Neural progenitor cell (in vitro differentiated cells): ENCODE measurements at regions not wholly inside any gene's neighbourhood (a gene's known extent, or its start where the extent isn't known, plus 50 kb on each side); places are given as distances from the start of the nearest gene placed in this dataset.

Experiments
- DNase-seq: peaks from one replicate; pipeline ENCODE4 v3.0.0-alpha.2; 2016; ENCODE audit warnings: low spot score
- H2AFZ ChIP-seq: fragments of 200-600 bp; sonication (generic); replicated peaks from 2 replicates; pipeline ENCODE4 v1.6.1; 2016; ENCODE audit warnings: antibody characterized with exemption
- H3F3A ChIP-seq: fragments of 200-600 bp; sonication (generic); 2 replicates; pipeline ENCODE4 v1.6.1; 2016; ENCODE audit warnings: antibody characterized with exemption, low read depth
- H3K27ac ChIP-seq: fragments of 200-600 bp; sonication (generic); 2 replicates; pipeline ENCODE4 v1.5.1; 2016; ENCODE audit warnings: mild to moderate bottlenecking
- H3K27me3 ChIP-seq: fragments of 200-600 bp; sonication (generic); 2 replicates; pipeline ENCODE4 v1.6.1; 2016; ENCODE audit warnings: mild to moderate bottlenecking, moderate library complexity
- H3K36me3 ChIP-seq: fragments of 200-600 bp; sonication (generic); 2 replicates; pipeline ENCODE4 v1.5.1; 2016
- H3K4me1 ChIP-seq: fragments of 200-600 bp; sonication (generic); 2 replicates; pipeline ENCODE4 v1.6.1; 2016; ENCODE audit warnings: mixed run types
- H3K4me2 ChIP-seq: fragments of 200-600 bp; sonication (generic); 2 replicates; pipeline ENCODE4 v1.6.1; 2016
- H3K4me3 ChIP-seq: fragments of 200-600 bp; sonication (generic); 2 replicates; pipeline ENCODE4 v1.5.1; 2016
- H3K79me2 ChIP-seq: fragments of 200-600 bp; sonication (generic); 2 replicates; pipeline ENCODE4 v1.6.1; 2016; ENCODE audit warnings: low read depth
- H3K9ac ChIP-seq: fragments of 200-600 bp; sonication (generic); 2 replicates; pipeline ENCODE4 v1.6.1; 2016
- H3K9me3 ChIP-seq: fragments of 200-600 bp; sonication (generic); 2 replicates; pipeline ENCODE4 v1.5.1; 2016; ENCODE audit warnings: low read depth
- H4K20me1 ChIP-seq: fragments of 200-600 bp; sonication (generic); 2 replicates; pipeline ENCODE4 v1.6.1; 2016; ENCODE audit warnings: low read depth
- H3K27ac Mint-ChIP-seq: 3 replicates; pipeline ENCODE4 v1.8.0; 2021; ENCODE audit warnings: mixed read lengths
- H3K27me3 Mint-ChIP-seq: 2 replicates; pipeline ENCODE4 v1.8.0; 2022; ENCODE audit warnings: low read depth, mild to moderate bottlenecking, inconsistent platforms, moderate library complexity, mixed read lengths; ENCODE audit not compliant: insufficient read depth
- H3K36me3 Mint-ChIP-seq: 3 replicates; pipeline ENCODE4 v1.8.0; 2021; ENCODE audit warnings: mixed read lengths
- H3K4me1 Mint-ChIP-seq: 3 replicates; pipeline ENCODE4 v1.8.0; 2021; ENCODE audit warnings: mixed read lengths
- H3K4me3 Mint-ChIP-seq: 3 replicates; pipeline ENCODE4 v1.8.0; 2021; ENCODE audit warnings: mild to moderate bottlenecking, moderate library complexity, mixed read lengths
- H3K9me3 Mint-ChIP-seq: 3 replicates; pipeline ENCODE4 v1.8.0; 2020; ENCODE audit warnings: mixed read lengths
- EZH2 ChIP-seq: fragments of 200-600 bp; sonication (generic); IDR thresholded peaks from 2 replicates; pipeline ENCODE4 v1.6.1; 2017; ENCODE audit warnings: antibody characterized with exemption, mild to moderate bottlenecking, moderate library complexity
- EZH2phosphoT487 ChIP-seq: fragments of 200-600 bp; sonication (generic); IDR thresholded peaks from 2 replicates; pipeline ENCODE4 v1.6.1; 2017; ENCODE audit warnings: antibody characterized with exemption
- TF ChIP-seq, protein P1 (sequence below): fragments of 200-600 bp; sonication (generic); IDR thresholded peaks from 2 replicates; pipeline ENCODE4 v1.5.1; 2017; ENCODE audit warnings: antibody characterized with exemption, mild to moderate bottlenecking

- Mint-ChIP-seq H3K36me3 (no peaks in the 10 kb centered on the region), H3K4me1 (peaks cover 9% of the 10 kb centered on the region), H3K27me3 (peaks cover 4% of the 10 kb centered on the region), H3K9me3 (no peaks in the 10 kb centered on the region), H3K4me3 (no peak overlapping the region), H3K27ac (no peak overlapping the region)
- TF ChIP-seq, protein P1, sequence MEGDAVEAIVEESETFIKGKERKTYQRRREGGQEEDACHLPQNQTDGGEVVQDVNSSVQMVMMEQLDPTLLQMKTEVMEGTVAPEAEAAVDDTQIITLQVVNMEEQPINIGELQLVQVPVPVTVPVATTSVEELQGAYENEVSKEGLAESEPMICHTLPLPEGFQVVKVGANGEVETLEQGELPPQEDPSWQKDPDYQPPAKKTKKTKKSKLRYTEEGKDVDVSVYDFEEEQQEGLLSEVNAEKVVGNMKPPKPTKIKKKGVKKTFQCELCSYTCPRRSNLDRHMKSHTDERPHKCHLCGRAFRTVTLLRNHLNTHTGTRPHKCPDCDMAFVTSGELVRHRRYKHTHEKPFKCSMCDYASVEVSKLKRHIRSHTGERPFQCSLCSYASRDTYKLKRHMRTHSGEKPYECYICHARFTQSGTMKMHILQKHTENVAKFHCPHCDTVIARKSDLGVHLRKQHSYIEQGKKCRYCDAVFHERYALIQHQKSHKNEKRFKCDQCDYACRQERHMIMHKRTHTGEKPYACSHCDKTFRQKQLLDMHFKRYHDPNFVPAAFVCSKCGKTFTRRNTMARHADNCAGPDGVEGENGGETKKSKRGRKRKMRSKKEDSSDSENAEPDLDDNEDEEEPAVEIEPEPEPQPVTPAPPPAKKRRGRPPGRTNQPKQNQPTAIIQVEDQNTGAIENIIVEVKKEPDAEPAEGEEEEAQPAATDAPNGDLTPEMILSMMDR = no peak
- no peak for TF ChIP-seq EZH2phosphoT487
- TF ChIP-seq EZH2 = no peak
- H3K4me3 ChIP-seq = no peak overlapping the region
- H2AFZ ChIP-seq = no peak overlapping the region
- H3F3A ChIP-seq = no peaks in the 10 kb centered on the region
- no peaks in the 10 kb centered on the region for H3K4me1 ChIP-seq
- H3K9ac ChIP-seq = no peak overlapping the region
- H3K4me2 ChIP-seq = no peak overlapping the region
- H3K79me2 ChIP-seq = no peaks in the 10 kb centered on the region
- H3K36me3 ChIP-seq = no peaks in the 10 kb centered on the region
- H3K27ac ChIP-seq = no peak overlapping the region
- no peaks in the 10 kb centered on the region for H3K9me3 ChIP-seq
- no peak for DNase-seq
- H3K27me3 ChIP-seq = no peaks in the 10 kb centered on the region
- H4K20me1 ChIP-seq = no peaks in the 10 kb centered on the region
Observed at GRCh38 chr9:95788521-95788991, 86.9 kb upstream of the ERCC6L2 start.

DNA sequence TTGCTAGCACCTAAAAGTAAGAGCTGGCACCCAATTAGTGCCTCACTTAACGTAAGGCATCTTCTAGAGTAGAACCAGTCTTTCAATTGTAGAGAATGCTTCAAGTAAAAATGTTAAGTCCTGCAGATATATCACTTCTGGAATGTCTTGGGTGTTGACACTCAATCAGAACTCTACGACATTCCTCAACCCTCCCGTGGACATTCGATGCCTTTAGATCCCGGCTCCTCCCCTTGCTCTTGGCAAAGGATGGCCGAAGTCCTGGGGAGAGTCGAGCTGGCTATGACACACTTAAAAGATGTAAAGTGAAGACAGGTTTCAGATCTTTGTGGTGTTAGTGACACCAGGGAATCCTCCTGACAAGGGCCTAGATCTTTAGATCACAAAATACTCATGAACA is 87.5 kb upstream of the ERCC6L2 start:
- H3K4me3 ChIP-seq = no peak overlapping the region
- TF ChIP-seq, protein P1 = no peak
- TF ChIP-seq EZH2 = no peak
- no peak for TF ChIP-seq EZH2phosphoT487
- Mint-ChIP-seq H3K4me3 (no peak overlapping the region), H3K9me3 (no peaks in the 10 kb centered on the region), H3K27me3 (peaks cover 4% of the 10 kb centered on the region), H3K4me1 (peaks cover 9% of the 10 kb centered on the region), H3K36me3 (no peaks in the 10 kb centered on the region), H3K27ac (no peak overlapping the region)
- no peak overlapping the region for H3K27ac ChIP-seq
- H3K9ac ChIP-seq = no peak overlapping the region
- no peaks in the 10 kb centered on the region for H3K36me3 ChIP-seq
- H3K4me1 ChIP-seq = no peaks in the 10 kb centered on the region
- H2AFZ ChIP-seq = no peak overlapping the region
- no peaks in the 10 kb centered on the region for H3K79me2 ChIP-seq
- H3F3A ChIP-seq = no peaks in the 10 kb centered on the region
- no peaks in the 10 kb centered on the region for H3K9me3 ChIP-seq
- H3K27me3 ChIP-seq = no peaks in the 10 kb centered on the region
- no peaks in the 10 kb centered on the region for H4K20me1 ChIP-seq
- H3K4me2 ChIP-seq = no peak overlapping the region
- no peak for DNase-seq

DNA sequence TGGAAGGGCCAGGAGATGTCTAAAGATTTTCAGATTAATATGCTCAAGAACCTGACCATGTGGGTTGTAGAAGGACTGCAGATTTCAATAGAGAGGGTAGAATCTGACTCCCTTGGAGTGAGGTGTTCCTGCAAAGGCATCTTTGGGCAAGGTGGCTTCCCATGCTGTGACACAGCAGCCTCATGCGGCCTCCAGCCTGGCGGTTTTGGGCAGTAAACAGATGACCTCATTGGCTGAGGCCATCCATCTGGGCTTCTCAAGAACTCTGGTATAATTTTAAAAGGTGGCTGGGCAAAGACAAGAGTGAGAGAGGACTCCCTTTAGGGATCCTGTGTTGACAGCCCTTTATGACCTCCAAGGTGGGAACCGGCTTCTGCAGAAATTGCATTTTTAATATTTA is 90.3 kb upstream of the ERCC6L2 start:
- Histone ChIP-seq H3K4me1 (peaks cover 21% of the 10 kb centered on the region), H3K27me3 (no peaks in the 10 kb centered on the region), H3K36me3 (no peaks in the 10 kb centered on the region), H3K9me3 (no peaks in the 10 kb centered on the region), H2AFZ (no peak overlapping the region), H4K20me1 (no peaks in the 10 kb centered on the region), H3K27ac (no peak overlapping the region), H3K4me2 (no peak overlapping the region), H3F3A (peaks cover 11% of the 10 kb centered on the region), H3K79me2 (no peaks in the 10 kb centered on the region), H3K9ac (no peak overlapping the region), H3K4me3 (no peak overlapping the region)
- Mint-ChIP-seq H3K27ac (no peak overlapping the region), H3K4me1 (peaks cover 10% of the 10 kb centered on the region), H3K9me3 (no peaks in the 10 kb centered on the region), H3K36me3 (no peaks in the 10 kb centered on the region), H3K27me3 (peaks cover 4% of the 10 kb centered on the region), H3K4me3 (no peak overlapping the region)
- no peak for TF ChIP-seq EZH2phosphoT487
- TF ChIP-seq EZH2 = no peak
- TF ChIP-seq, protein P1 = no peak
- no peak for DNase-seq

DNA sequence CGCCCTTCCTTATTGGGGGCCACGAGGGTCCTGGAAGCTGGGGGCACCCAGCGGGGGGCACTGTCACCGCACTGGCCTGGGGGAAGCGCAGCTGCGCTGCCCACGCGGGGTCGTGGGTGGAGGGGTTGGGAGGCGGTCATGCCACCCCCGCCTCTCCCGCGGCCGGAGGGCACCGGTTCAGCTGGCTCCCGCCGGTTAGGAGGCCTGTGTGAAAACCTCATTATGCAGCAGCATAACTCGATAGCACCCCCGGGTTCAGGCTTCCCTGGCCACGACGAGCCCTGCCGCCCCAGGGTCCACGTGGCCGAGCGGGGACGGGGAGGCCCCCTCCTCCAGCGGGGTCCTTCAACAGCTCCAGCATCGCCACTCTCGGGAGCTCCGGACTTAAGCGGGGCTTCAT is 91.2 kb upstream of the ERCC6L2 start:
- no peak overlapping the region for H3K4me2 ChIP-seq
- DNase-seq = no peak
- no peaks in the 10 kb centered on the region for H3K36me3 ChIP-seq
- Mint-ChIP-seq H3K4me1 (peaks cover 12% of the 10 kb centered on the region), H3K9me3 (no peaks in the 10 kb centered on the region), H3K4me3 (no peak overlapping the region), H3K27me3 (peaks cover 4% of the 10 kb centered on the region), H3K36me3 (no peaks in the 10 kb centered on the region), H3K27ac (no peak overlapping the region)
- no peak for TF ChIP-seq EZH2phosphoT487
- TF ChIP-seq, protein P1 = no peak
- TF ChIP-seq EZH2 = no peak
- H4K20me1 ChIP-seq = no peaks in the 10 kb centered on the region
- H3K79me2 ChIP-seq = no peaks in the 10 kb centered on the region
- H3K4me3 ChIP-seq = no peak overlapping the region
- no peaks in the 10 kb centered on the region for H3K9me3 ChIP-seq
- H3K9ac ChIP-seq = no peak overlapping the region
- no peaks in the 10 kb centered on the region for H3K27me3 ChIP-seq
- H2AFZ ChIP-seq = no peak overlapping the region
- H3F3A ChIP-seq = peaks cover 16% of the 10 kb centered on the region
- peaks cover 30% of the 10 kb centered on the region for H3K4me1 ChIP-seq
- no peak overlapping the region for H3K27ac ChIP-seq
